Central memory CD8-positive, alpha-beta T cell (primary cell): ENCODE measurements at regions not wholly inside any gene's neighbourhood (a gene's known extent, or its start where the extent isn't known, plus 50 kb on each side); places are given as distances from the start of the nearest gene placed in this dataset.
"Not testable (repeated sequence)": the region's sequence is repeated elsewhere in the genome, so short reads cannot be mapped to it uniquely, and the experiment has no call there.

Experiments
- ATAC-seq: fragments of 150-1000 bp; cut with Tn5 transposase; replicated peaks from 2 replicates; pipeline ENCODE4 v1.10.0; 2022; ENCODE audit warnings: mild to moderate bottlenecking, moderate FRiP score, moderate number of reproducible peaks; ENCODE audit not compliant: poor library complexity, severe bottlenecking; ENCODE audit errors: extremely low read depth
- DNase-seq, 2 donors: peaks; one replicate each; pipeline ENCODE4 v3.0.0; 2021; ENCODE audit warnings: low spot score in 2 of 2
- H3K27ac Mint-ChIP-seq: one replicate; pipeline ENCODE4 v1.8.0; 2022; ENCODE audit warnings: low read depth, mild to moderate bottlenecking, moderate library complexity, mixed read lengths
- H3K27me3 Mint-ChIP-seq: one replicate; pipeline ENCODE4 v1.8.0; 2022; ENCODE audit warnings: mixed read lengths
- H3K36me3 Mint-ChIP-seq: one replicate; pipeline ENCODE4 v1.8.0; 2022; ENCODE audit warnings: mild to moderate bottlenecking, moderate library complexity, mixed read lengths; ENCODE audit not compliant: insufficient read depth
- H3K4me1 Mint-ChIP-seq: one replicate; pipeline ENCODE4 v1.8.0; 2022; ENCODE audit warnings: mixed read lengths
- H3K4me3 Mint-ChIP-seq: one replicate; pipeline ENCODE4 v1.8.0; 2022; ENCODE audit warnings: mild to moderate bottlenecking, moderate library complexity, mixed read lengths
- H3K9me3 Mint-ChIP-seq: one replicate; pipeline ENCODE4 v1.8.0; 2022; ENCODE audit warnings: mixed read lengths

DNA sequence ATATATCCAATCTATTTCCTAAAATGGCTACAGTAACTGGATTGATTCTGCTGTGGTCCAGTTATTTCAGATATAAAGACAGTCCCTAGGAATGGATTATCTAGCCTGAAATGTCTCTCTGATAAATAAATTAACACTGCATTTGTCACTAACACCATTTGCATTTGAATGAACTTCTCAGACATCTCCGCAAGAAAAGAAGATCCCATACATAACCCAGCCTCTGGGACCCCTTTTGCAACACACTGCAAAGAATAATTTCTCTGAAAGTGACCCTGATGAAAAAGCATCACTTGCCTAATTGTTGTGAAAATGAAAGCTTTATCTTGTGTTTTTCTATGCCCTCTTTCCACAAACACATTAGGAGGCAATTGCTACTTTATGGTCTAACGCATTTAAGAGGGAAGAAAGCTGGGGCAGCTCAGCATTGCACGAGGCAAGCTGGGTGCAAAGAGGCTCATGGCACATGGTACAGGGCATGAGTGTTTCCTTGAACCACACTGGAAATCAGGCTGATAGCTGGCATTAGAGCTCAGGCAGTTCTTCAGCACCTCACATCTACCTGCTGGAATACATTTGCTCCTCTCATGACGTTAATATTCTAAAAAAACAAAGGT is 379.9 kb downstream of the IRS2 start:
- no peak for ATAC-seq
- no peak for DNase-seq
- Mint-ChIP-seq H3K27ac (no peak overlapping the region), H3K4me1 (no peaks in the 10 kb centered on the region), H3K27me3 (no peaks in the 10 kb centered on the region), H3K36me3 (peaks cover 2% of the 10 kb centered on the region), H3K9me3 (peaks cover 4% of the 10 kb centered on the region), H3K4me3 (no peak overlapping the region)

DNA sequence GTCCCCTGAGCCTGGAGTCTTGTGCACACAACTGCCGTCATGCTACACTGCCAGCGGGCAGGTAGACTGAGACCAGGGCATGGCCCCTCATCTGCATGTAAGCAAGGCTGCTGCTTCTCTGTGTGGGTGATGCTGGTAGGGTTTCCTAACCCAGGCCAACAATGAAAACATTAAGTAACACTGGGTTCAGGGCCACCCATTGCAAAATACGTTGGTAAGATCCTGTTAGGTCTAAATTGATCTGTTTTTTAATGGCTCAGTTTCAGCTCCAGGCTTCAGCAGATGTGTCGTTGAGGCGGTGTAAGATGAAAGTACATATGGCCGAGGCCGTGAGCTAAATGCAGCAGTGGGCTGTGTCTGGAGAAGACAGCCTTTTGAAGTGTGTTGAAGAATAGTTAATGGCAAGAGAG is 383.4 kb downstream of the IRS2 start:
- no peak overlapping the region for H3K4me3 Mint-ChIP-seq
- no peak overlapping the region for H3K27ac Mint-ChIP-seq
- H3K27me3 Mint-ChIP-seq, result no peaks in the 10 kb centered on the region
- H3K4me1 Mint-ChIP-seq, result no peaks in the 10 kb centered on the region
- H3K9me3 Mint-ChIP-seq, result peaks cover 5% of the 10 kb centered on the region
- H3K36me3 Mint-ChIP-seq, result no peaks in the 10 kb centered on the region
- DNase-seq, result no peak
- no peak for ATAC-seq

DNA sequence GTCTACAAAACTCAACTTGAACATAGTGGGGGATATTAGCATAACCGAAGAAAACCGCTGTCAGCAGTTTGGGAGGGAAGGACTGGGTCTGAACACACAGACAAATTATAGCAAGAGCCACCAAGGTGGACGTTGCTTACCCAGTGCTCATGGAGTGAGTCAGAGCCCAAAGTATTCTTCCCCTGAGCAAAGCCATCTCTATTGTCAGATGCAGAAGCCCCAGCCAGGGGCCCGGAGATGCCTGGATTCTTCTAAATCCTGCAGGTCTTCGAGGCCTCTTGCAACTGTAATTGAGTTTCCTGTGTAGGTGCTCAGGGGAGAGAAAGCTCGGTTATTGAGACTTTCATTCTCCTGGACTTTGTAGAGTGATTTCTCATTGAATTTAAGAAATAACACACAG is 384.5 kb downstream of the IRS2 start:
- no peak overlapping the region for H3K27ac Mint-ChIP-seq
- H3K27me3 Mint-ChIP-seq, result no peaks in the 10 kb centered on the region
- no peak overlapping the region for H3K4me3 Mint-ChIP-seq
- H3K36me3 Mint-ChIP-seq, result peaks cover 2% of the 10 kb centered on the region
- peaks cover 5% of the 10 kb centered on the region for H3K9me3 Mint-ChIP-seq
- H3K4me1 Mint-ChIP-seq, result no peaks in the 10 kb centered on the region
- DNase-seq (no peak), ATAC-seq (no peak)

DNA sequence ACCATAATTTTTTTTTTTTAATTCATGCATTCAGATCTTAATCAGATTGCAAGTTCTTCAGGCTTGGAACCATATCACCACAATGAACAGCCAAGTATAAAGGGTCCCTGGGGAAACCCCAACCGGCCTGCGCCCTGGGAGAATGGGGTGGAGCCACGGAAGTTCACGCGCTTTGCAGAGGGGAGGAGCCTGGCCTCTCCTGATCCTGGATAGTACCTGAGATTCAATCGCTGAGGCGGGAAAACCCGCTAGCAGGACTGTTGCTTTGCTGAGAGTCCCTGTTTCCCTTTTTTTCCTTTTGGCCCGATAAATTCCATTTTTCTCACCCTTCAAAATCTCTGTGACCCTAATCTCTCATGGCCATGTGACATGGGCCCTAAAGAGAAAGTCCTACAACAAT is 385.1 kb downstream of the IRS2 start:
- H3K9me3 Mint-ChIP-seq, result peaks cover 6% of the 10 kb centered on the region
- no peak for ATAC-seq

DNA sequence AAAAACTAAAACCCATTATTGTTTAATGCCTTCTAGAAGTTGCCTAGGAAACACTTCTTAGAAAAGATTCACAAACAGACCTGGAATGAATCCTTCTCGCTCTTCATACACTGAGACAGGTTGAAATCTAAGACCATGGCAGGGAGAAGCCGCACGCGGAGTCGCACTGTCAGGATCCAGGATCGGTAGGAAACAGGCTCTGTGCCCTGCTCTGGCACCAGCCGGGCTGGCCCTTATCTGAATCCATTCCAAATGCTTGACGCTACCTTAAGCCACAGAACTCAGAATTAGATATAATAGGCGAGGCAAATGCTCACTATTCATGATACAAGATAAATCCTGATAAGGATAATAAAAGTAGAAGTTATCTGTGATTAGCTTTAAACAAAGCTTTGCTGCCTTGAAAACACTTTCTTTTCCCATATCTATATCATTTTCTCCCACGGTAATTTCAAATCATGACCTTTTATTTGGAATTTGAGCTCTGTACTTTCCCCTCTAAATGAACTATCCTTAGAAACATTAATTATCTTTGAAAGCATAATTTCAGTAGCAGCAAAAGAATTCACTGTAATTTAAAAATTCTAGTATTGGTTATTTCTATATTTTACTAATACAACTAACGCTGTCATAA is 385.6 kb downstream of the IRS2 start:
- no peak overlapping the region for H3K27ac Mint-ChIP-seq
- ATAC-seq, result no peak
- no peak overlapping the region for H3K4me3 Mint-ChIP-seq

More for the DNA sequence above, 385.1 kb downstream of the IRS2 start:
- Mint-ChIP-seq H3K27me3 (no peaks in the 10 kb centered on the region), H3K36me3 (peaks cover 2% of the 10 kb centered on the region), H3K4me3 (no peak overlapping the region), H3K4me1 (no peaks in the 10 kb centered on the region), H3K27ac (no peak overlapping the region)
- DNase-seq, result no peak

DNA sequence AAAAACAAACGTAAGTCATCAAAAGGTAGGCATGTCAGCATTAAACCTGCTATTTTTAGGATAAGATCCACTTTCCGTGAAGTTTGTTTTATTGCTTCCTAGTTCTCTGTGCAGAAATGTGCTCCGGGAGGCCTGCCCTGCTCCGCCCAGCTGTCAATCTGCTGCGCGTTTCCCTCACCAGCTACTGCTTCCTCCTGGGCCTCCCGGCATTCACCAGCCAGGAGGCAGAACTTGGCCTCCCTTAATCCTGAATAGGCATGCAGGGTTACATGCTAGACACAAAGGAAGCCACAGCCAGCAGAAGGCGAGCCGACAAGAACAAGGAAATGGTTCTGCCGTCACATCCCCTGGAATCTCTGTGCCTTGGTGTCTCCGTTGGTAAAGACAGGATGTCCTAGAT is 386.2 kb downstream of the IRS2 start:
- Mint-ChIP-seq H3K27me3 (no peaks in the 10 kb centered on the region), H3K9me3 (peaks cover 9% of the 10 kb centered on the region), H3K4me1 (no peaks in the 10 kb centered on the region), H3K4me3 (no peak overlapping the region), H3K36me3 (peaks cover 2% of the 10 kb centered on the region), H3K27ac (no peak overlapping the region)
- DNase-seq, result no peak
- ATAC-seq, result no peak

More for the DNA sequence above, 385.6 kb downstream of the IRS2 start:
- DNase-seq, result no peak
- Mint-ChIP-seq H3K27me3 (no peaks in the 10 kb centered on the region), H3K4me1 (no peaks in the 10 kb centered on the region), H3K9me3 (peaks cover 9% of the 10 kb centered on the region), H3K36me3 (peaks cover 2% of the 10 kb centered on the region)

DNA sequence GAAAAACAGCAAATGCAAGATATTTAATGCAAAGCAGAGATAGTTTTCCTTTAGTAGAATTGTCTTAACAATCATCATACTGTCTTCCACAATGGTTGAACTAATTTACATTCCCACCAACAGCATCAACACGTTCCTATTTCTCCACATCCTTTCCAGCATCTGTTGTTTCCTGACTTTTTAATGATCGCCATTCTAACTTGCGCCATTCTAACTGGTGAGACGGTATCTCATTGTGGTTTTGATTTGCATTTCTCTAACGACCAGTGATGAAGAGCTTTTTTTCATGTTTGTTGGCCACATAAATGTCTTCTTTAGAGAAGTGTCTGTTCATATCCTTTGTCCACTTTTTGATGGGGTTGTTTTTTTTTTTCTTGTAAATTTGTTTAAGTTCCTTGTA is 388.3 kb downstream of the IRS2 start:
- not testable (repeated sequence) for H3K27ac Mint-ChIP-seq, ATAC-seq

DNA sequence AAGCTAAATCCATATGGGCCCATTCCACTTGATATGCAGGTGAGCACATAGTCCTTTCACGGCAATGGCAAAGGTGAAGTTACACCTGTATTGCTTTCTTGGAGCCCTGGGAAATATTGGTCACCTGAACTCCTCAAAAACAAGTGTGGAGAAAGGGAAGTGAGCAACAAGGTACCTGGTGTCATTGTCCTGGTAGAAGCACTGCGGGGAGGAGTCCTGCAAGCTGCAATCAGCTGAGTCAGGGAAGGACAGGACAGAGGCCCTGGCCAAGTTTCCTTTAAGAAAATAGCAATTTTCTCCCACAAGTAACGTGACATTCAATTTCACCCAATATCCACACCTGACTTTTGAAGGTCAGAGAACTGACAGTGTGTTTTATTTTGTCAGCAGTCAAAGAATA is 389.1 kb downstream of the IRS2 start:
- H3K27me3 Mint-ChIP-seq, result no peaks in the 10 kb centered on the region
- peaks cover 2% of the 10 kb centered on the region for H3K36me3 Mint-ChIP-seq
- ATAC-seq (no peak), DNase-seq (no peak)
- no peaks in the 10 kb centered on the region for H3K4me1 Mint-ChIP-seq
- H3K27ac Mint-ChIP-seq, result no peak overlapping the region
- H3K9me3 Mint-ChIP-seq, result peaks cover 28% of the 10 kb centered on the region
- H3K4me3 Mint-ChIP-seq, result no peak overlapping the region

More for the DNA sequence above, 388.3 kb downstream of the IRS2 start:
- not testable (repeated sequence) for H3K27me3 Mint-ChIP-seq, H3K36me3 Mint-ChIP-seq, DNase-seq, H3K4me3 Mint-ChIP-seq, H3K4me1 Mint-ChIP-seq
- peaks cover 22% of the 10 kb centered on the region for H3K9me3 Mint-ChIP-seq

DNA sequence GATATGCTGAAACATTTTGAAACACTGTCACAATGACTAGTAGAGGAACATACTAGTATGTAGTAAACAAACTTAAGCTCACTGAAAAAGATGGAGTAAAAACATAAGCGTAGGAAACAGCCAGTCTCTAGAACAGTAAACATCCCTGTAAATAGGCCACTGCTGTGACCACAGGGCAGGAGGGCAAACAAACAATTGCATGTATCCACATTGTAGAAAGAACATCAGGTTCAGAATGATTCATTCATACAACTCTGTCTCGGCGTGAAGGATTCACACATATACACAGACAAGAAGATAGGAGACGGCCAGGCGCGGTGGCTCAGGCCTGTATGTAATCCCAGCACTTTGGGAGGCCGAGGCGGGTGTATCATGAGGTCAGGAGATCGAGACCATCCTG is 390.1 kb downstream of the IRS2 start:
- Mint-ChIP-seq H3K27me3 (no peaks in the 10 kb centered on the region), H3K4me3 (no peak overlapping the region), H3K9me3 (peaks cover 30% of the 10 kb centered on the region), H3K4me1 (no peaks in the 10 kb centered on the region), H3K36me3 (peaks cover 2% of the 10 kb centered on the region), H3K27ac (no peak overlapping the region)
- no peak for ATAC-seq
- no peak for DNase-seq

DNA sequence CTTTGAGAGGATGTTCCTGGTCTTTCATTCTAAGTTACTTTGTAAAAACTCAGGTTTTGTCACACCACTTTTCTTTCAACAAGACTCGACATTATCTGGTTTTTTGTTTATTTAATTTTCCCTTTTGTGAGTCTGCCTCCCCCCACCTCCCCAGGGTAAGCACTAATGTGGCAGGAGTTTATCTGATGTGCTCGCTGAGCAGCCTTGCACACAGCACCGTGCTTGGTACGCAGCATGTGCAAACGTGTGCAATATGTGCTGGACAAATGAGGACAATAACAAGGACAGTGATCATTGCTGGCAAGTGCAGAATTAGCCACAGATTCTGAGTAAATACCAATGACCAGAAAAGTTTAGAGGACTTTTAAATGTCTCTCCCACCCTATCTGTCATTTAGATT is 391.4 kb downstream of the IRS2 start:
- H3K36me3 Mint-ChIP-seq, result peaks cover 2% of the 10 kb centered on the region

DNA sequence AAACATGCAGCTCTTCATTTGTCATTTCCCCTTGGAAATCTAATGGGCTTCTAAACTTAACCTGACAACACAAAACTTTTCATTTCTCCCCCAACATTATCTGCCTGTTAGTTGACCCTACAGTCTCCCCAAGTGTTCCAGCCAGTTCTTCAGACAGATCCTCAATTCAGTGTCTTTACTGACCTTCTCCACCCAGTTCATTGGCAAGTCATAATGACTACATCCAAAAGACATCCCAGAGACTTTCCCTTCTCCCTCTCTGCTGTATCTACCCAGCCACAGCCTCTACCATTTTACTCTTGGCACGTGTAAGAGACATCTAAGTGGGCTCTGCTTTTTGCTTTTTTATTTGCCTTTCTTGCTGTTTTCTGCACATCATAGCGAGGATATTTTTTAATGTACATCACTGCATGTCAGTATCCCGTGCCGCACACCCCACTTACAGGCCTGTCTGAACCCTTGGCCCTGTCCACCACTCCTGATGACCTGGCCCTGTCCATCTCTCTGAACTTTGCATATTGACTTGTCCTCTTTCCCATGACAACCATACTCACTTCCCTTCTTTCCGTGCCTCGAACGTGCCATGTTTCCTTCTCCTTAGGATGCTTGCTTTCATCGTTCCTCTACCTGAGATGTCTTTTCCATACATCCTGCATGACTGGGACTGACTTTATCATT is 391.9 kb downstream of the IRS2 start:
- DNase-seq, result no peak
- Mint-ChIP-seq H3K27me3 (no peaks in the 10 kb centered on the region), H3K4me1 (no peaks in the 10 kb centered on the region), H3K36me3 (peaks cover 2% of the 10 kb centered on the region), H3K4me3 (no peak overlapping the region), H3K9me3 (peaks cover 30% of the 10 kb centered on the region), H3K27ac (no peak overlapping the region)
- no peak for ATAC-seq

More for the DNA sequence above, 391.4 kb downstream of the IRS2 start:
- Mint-ChIP-seq H3K4me3 (no peak overlapping the region), H3K4me1 (no peaks in the 10 kb centered on the region), H3K9me3 (peaks cover 30% of the 10 kb centered on the region), H3K27me3 (no peaks in the 10 kb centered on the region), H3K27ac (no peak overlapping the region)
- DNase-seq (no peak), ATAC-seq (no peak)

DNA sequence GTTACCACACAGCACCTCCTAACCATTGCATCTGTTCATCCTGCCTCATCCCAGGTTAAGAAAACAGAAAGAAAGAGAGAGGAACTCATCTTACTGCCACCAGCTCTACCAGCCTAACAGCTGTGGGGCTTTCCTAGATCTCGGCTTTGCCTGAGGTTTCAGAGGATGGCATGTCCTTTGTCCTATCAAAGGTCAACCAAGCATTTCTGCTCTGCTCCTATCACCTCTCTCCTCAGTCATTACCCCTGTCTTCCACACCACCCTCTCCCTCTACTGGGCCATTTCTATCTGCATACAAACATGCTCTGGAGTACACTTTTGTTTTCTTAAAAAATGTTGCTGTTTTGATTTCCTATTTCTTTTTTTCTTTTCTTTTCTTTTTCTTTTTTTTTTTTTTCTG is 393.3 kb downstream of the IRS2 start:
- H3K4me3 Mint-ChIP-seq, result no peak overlapping the region
- ATAC-seq (no peak), DNase-seq (no peak)
- H3K27ac Mint-ChIP-seq, result no peak overlapping the region
- H3K9me3 Mint-ChIP-seq, result peaks cover 30% of the 10 kb centered on the region
- peaks cover 2% of the 10 kb centered on the region for H3K36me3 Mint-ChIP-seq
- no peaks in the 10 kb centered on the region for H3K4me1 Mint-ChIP-seq
- H3K27me3 Mint-ChIP-seq, result no peaks in the 10 kb centered on the region

DNA sequence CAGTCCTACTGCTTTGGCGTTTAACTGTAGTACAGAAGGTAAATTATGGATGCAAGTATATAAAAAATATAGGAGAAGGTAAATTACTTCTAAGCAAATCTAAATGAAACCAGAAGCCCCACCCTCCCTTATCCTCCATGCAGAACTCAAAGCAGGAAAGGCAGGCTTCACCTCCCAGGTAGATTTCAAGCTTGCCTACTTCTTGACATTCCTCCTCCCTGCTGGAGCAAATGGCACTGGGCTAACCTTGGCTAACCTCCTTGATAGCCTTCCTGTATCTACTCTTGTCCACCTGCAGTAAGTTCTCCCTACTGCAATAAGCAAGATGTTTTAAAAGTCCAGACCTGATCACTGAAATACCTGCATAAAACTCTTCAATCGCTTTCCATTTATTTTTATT is 396.0 kb downstream of the IRS2 start:
- H3K27ac Mint-ChIP-seq, result no peak overlapping the region
- H3K27me3 Mint-ChIP-seq, result no peaks in the 10 kb centered on the region
- no peaks in the 10 kb centered on the region for H3K36me3 Mint-ChIP-seq
- ATAC-seq (no peak), DNase-seq (no peak)
- H3K4me3 Mint-ChIP-seq, result no peak overlapping the region
- H3K9me3 Mint-ChIP-seq, result peaks cover 25% of the 10 kb centered on the region
- H3K4me1 Mint-ChIP-seq, result no peaks in the 10 kb centered on the region
